ENCODE measurements at regions not wholly inside any gene's neighbourhood (a gene's known extent, or its start where the extent isn't known, plus 50 kb on each side); places are given as distances from the start of the nearest gene placed in this dataset.

DNA sequence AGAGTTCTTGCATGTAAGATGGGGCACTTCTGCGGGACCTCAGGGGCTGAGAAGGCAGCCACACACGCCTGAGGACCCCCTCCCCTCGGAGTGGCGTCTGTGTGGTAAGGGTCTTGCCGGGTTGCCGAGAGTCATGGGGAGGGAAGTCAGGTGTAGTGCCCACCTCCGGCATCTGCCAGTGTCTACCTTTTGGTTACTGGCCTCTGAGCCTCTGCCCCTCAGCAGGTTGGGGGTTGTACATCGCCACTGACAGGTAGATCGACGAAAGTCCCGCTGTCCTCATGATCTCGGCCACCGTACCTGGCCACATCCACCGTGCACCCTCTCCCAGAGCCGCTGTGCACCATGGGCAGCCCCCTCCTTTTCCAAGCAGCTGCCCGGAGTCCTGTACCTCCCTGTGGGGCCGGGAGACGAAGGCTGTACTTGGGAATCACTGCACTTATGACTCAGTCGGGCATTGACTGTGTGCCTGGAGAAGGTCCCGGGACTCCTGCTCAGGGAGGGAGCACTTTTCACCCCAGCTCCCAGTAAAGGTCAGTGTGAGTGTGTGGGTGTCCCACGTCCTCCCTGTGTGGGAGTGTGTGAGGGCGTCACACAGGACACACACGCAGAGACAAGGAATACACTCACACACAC, 332.4 kb upstream of the MYT1L start:
- TF ChIP-seq, protein P1, sequence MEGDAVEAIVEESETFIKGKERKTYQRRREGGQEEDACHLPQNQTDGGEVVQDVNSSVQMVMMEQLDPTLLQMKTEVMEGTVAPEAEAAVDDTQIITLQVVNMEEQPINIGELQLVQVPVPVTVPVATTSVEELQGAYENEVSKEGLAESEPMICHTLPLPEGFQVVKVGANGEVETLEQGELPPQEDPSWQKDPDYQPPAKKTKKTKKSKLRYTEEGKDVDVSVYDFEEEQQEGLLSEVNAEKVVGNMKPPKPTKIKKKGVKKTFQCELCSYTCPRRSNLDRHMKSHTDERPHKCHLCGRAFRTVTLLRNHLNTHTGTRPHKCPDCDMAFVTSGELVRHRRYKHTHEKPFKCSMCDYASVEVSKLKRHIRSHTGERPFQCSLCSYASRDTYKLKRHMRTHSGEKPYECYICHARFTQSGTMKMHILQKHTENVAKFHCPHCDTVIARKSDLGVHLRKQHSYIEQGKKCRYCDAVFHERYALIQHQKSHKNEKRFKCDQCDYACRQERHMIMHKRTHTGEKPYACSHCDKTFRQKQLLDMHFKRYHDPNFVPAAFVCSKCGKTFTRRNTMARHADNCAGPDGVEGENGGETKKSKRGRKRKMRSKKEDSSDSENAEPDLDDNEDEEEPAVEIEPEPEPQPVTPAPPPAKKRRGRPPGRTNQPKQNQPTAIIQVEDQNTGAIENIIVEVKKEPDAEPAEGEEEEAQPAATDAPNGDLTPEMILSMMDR (IDR thresholded peaks at IDR 0.05; ENCODE audit: low read depth, low read length): no peak
- no peak for TF ChIP-seq EZH2phosphoT487 (IDR thresholded peaks at IDR 0.05; ENCODE audit: low read depth)
